Memory B cell (primary cell): ENCODE measurements at regions not wholly inside any gene's neighbourhood (a gene's known extent, or its start where the extent isn't known, plus 50 kb on each side); places are given as distances from the start of the nearest gene placed in this dataset.

Source experiments
- ATAC-seq: fragments of 150-1000 bp; cut with Tn5 transposase; 2 replicates; pipeline ENCODE4 v1.10.0; 2021; ENCODE audit warnings: low read depth, mild to moderate bottlenecking, moderate library complexity
- DNase-seq, 2 donors: peaks; one replicate each; pipeline ENCODE4 v3.0.0; 2022; ENCODE audit warnings: low spot score in 2 of 2
- H3K27ac Mint-ChIP-seq: one replicate; pipeline ENCODE4 v1.8.0; 2022; ENCODE audit warnings: mild to moderate bottlenecking, moderate library complexity, mixed read lengths
- H3K27me3 Mint-ChIP-seq: one replicate; pipeline ENCODE4 v1.8.0; 2022; ENCODE audit warnings: mixed read lengths
- H3K36me3 Mint-ChIP-seq: one replicate; pipeline ENCODE4 v1.8.0; 2022; ENCODE audit warnings: mild to moderate bottlenecking, mixed read lengths
- H3K4me1 Mint-ChIP-seq: one replicate; pipeline ENCODE4 v1.8.0; 2022; ENCODE audit warnings: mixed read lengths
- H3K4me3 Mint-ChIP-seq: one replicate; pipeline ENCODE4 v1.8.0; 2022; ENCODE audit warnings: mild to moderate bottlenecking, moderate library complexity, mixed read lengths
- H3K9me3 Mint-ChIP-seq: one replicate; pipeline ENCODE4 v1.8.0; 2022; ENCODE audit warnings: mixed read lengths

DNA sequence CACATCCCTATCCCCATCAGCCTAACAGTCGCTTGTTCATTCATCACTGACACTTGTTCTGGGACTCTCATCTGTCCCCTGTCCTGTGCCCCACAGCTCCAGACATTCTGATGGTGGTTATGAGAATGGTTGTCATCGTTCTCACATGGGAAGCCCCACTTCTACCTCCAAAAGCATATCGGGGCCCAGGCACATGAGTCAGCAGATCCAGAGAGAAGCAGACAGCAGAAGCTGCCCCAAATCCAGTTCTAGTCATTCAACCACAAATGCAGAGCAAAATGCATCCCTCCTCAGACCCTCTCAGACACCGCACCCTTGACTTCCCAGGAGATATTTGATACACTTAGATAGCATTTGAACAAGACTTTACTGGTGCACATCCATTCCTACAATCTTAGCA lies 106.0 kb downstream of the FOXF2 start:
- H3K27me3 Mint-ChIP-seq = peaks cover 5% of the 10 kb centered on the region
- H3K9me3 Mint-ChIP-seq = peaks cover 1% of the 10 kb centered on the region
- H3K36me3 Mint-ChIP-seq = no peaks in the 10 kb centered on the region
- ATAC-seq = no peak
- H3K27ac Mint-ChIP-seq = no peak overlapping the region
- DNase-seq = no peak
- H3K4me1 Mint-ChIP-seq = no peaks in the 10 kb centered on the region
- no peak overlapping the region for H3K4me3 Mint-ChIP-seq

DNA sequence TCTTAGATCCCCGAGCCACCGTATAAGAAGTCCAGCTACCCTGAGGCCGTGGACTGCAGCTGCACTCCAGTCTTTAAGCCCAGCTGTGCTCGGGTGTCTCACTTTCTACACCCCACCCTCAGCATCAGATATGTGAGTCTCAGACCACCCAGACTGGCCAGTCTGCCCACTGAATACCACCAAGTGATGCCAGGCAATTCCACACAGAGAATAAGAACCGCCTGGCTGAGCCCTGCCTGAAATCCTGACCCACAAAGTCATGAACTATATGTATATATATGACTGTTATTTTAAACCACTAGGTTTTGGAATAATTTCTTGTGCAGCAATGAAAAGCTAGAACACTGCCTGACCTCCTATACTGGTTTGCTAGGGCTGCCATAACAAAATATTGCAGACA lies 106.7 kb downstream of the FOXF2 start:
- no peaks in the 10 kb centered on the region for H3K36me3 Mint-ChIP-seq
- no peaks in the 10 kb centered on the region for H3K4me1 Mint-ChIP-seq
- H3K27ac Mint-ChIP-seq = no peak overlapping the region

DNA sequence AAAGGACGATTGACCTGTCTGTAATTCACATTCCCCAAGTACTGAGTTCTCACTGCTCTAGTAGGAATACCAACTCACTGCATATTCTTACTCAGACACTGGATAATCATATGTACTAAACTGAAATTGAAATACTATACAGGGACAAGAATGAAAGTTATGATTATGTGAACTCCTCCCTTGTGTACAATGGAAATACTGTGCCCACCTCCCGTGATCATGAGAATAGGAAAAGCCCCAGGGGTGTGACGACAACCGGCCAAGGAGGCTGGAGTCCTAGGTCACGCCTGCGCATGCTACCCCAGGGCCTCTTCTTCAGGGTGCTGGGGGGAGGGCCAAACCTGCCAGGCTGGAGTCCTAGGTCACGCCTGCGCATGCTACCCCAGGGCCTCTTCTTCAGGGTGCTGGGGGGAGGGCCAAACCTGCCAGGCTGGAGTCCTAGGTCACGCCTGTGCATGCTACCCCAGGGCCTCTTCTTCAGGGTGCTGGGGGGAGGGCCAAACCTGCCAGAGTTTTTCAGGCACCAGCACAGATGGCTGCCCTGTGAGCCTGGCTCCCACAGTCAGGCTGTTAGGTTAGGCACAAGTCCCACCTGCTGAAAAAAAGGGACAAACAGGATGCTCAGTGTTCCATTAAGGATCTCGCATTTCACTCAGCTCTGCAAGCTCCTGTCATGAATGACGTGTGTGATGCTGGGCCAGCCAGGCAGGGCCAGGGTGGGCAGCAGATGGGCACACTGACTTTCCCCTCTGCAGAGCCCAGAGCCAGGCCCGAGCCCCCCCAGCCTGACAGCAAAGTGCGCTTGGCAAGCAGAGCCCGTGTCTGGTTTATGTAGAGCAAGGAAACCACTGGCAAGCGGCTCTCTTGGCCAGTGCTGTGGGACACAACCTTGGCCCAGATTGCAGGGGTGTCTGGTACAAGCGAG lies 107.7 kb downstream of the FOXF2 start:
- ATAC-seq = no peak
- peaks cover 1% of the 10 kb centered on the region for H3K9me3 Mint-ChIP-seq

More for the DNA sequence above, 106.7 kb downstream of the FOXF2 start:
- Mint-ChIP-seq H3K4me3 (no peak overlapping the region), H3K9me3 (peaks cover 1% of the 10 kb centered on the region), H3K27me3 (peaks cover 9% of the 10 kb centered on the region)
- ATAC-seq (no peak), DNase-seq (no peak)

DNA sequence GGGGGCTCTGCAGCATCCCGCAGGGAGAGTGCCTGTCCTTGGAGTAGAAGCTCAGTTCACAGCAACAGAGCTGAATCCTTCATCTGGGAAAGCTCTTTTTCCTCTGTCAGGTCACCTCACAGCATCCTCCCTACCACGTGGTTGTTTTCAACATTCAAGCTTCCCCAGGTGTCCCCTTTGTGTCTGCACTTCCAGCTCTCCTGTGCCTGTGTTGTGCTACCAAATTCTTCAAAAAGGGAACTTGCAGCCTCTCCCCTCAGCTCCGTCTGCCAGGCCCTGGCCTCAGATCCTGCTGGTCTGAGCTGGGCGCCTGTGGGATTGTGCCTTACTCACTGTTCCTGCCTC lies 108.4 kb downstream of the FOXF2 start:
- Mint-ChIP-seq H3K27me3 (peaks cover 9% of the 10 kb centered on the region), H3K4me1 (no peaks in the 10 kb centered on the region), H3K9me3 (peaks cover 1% of the 10 kb centered on the region), H3K27ac (no peak overlapping the region), H3K4me3 (no peak overlapping the region), H3K36me3 (no peaks in the 10 kb centered on the region)
- DNase-seq = no peak
- ATAC-seq = no peak

More for the DNA sequence above, 107.7 kb downstream of the FOXF2 start:
- H3K36me3 Mint-ChIP-seq = no peaks in the 10 kb centered on the region
- H3K4me3 Mint-ChIP-seq = no peak overlapping the region
- no peak for DNase-seq
- no peak overlapping the region for H3K27ac Mint-ChIP-seq
- peaks cover 9% of the 10 kb centered on the region for H3K27me3 Mint-ChIP-seq
- H3K4me1 Mint-ChIP-seq = no peaks in the 10 kb centered on the region

DNA sequence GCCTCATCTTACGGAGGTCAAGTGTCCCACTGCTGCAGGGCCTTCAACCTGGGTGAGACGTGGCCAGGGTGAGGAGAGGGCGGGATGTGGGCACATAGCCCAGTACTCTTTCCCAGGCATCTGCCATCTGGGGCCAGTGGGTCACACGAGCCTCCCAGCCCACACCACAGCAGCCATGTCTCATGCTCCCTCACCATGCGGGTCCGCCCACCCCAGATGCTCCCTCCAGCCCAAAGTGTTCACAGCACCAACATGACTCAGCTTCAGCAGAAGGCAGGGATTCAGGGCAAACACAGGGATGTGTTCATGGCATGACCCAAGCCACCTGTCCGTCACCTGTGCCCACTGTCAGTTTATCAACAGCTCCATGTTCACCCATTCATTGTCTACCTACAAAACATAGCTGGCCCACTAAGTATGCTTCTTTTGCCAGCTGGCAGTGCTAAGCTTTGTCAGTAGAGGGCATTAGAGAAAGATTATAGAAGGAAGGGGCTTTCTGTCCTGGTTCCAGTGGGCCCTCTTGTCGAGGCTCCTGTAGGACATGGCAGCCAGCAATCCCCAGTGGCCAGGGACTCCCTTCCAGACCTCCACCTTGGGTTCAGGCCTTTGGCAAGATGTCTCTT lies 109.2 kb downstream of the FOXF2 start:
- H3K9me3 Mint-ChIP-seq = peaks cover 1% of the 10 kb centered on the region
- no peak overlapping the region for H3K4me3 Mint-ChIP-seq
- H3K36me3 Mint-ChIP-seq = no peaks in the 10 kb centered on the region
- H3K27ac Mint-ChIP-seq = no peak overlapping the region
- DNase-seq = no peak
- H3K27me3 Mint-ChIP-seq = peaks cover 9% of the 10 kb centered on the region
- ATAC-seq = no peak
- H3K4me1 Mint-ChIP-seq = no peaks in the 10 kb centered on the region

DNA sequence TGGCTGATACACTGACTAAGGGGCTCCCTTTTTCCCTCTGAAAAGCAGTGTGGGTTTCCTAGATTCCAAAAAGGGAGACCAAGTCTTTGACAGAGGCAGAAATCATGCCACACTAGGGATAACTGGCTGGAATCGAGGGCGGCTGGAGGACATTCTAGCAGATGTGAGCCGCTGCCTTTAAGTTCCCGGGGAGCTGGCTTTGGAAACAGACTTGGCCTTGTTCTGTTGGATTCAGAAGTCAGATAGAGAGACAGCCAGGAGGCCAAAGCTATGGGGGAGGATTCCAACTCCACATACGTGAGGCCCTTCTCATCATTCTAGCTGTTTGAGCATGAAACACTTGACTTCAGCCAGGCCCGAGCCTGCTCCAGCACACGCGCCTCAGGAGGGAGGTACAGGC lies 109.9 kb upstream of the FOXC1 start:
- no peak for DNase-seq
- Mint-ChIP-seq H3K27me3 (peaks cover 7% of the 10 kb centered on the region), H3K4me3 (no peak overlapping the region), H3K4me1 (no peaks in the 10 kb centered on the region), H3K9me3 (peaks cover 1% of the 10 kb centered on the region), H3K36me3 (no peaks in the 10 kb centered on the region), H3K27ac (no peak overlapping the region)
- no peak for ATAC-seq

DNA sequence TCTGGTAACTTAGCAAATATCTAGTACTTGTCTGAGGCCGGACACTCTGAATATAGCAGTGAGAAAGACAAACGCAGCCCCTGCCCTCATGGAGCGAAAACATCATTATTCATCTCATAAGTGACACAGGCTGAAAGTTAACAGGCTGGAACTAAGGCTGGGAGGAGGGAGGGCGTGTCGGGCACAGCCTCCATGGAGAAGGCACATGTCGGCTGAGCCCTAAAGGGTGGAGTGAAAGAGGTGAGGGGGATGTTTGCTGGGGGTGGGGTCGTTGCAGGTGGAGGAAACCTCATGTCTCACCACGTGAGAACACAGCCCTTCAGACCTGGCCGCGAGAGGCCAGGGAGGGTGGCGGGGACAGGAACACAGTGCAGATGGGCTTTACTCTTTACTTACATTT lies 108.8 kb upstream of the FOXC1 start:
- H3K9me3 Mint-ChIP-seq = peaks cover 1% of the 10 kb centered on the region
- no peak overlapping the region for H3K4me3 Mint-ChIP-seq
- no peak for ATAC-seq
- H3K36me3 Mint-ChIP-seq = no peaks in the 10 kb centered on the region
- no peaks in the 10 kb centered on the region for H3K4me1 Mint-ChIP-seq
- peaks cover 4% of the 10 kb centered on the region for H3K27me3 Mint-ChIP-seq
- H3K27ac Mint-ChIP-seq = no peak overlapping the region
- no peak for DNase-seq

DNA sequence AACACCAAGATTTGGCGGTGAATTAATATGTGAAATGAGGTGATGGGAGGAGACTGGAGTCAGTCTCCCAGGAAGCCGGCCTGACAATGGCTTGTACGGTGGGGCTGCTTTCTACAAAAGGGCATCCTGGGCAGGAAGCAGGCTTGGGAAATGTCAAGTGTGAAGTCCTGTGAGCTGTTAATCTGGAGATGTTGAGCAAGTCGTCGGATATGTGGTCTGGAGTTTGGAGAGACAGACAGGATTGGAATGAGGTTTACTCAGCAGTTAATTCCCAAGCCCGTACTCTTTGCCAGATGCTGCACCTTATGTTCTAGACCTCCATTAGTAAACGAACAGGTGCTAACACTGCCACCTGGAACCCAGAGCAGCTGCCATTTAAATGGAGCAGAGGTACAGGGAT lies 107.7 kb upstream of the FOXC1 start:
- ATAC-seq (no peak), DNase-seq (no peak)
- H3K4me1 Mint-ChIP-seq = no peaks in the 10 kb centered on the region
- H3K36me3 Mint-ChIP-seq = no peaks in the 10 kb centered on the region
- H3K9me3 Mint-ChIP-seq = no peaks in the 10 kb centered on the region
- peaks cover 10% of the 10 kb centered on the region for H3K27me3 Mint-ChIP-seq
- no peak overlapping the region for H3K4me3 Mint-ChIP-seq
- H3K27ac Mint-ChIP-seq = no peak overlapping the region

DNA sequence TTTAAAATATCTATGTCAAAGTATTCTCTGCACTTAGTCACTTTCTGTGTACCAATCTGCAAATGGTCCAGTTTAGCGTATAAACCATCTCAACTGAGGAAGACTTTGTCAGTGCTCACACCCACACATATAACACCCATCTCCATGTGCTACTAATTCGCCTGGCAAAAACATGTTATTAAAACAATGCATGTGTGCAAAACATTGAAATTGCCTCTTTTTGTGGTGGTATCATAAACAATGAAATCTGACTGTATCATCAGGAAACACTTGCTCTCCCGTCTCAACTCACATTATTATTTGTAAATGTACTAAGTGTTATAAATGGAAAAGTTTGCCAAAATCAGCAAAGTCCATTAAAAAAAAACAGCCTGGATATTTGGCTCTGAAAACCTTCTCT lies 105.9 kb upstream of the FOXC1 start:
- DNase-seq (no peak), ATAC-seq (no peak)
- Mint-ChIP-seq H3K9me3 (no peaks in the 10 kb centered on the region), H3K36me3 (no peaks in the 10 kb centered on the region), H3K4me1 (no peaks in the 10 kb centered on the region), H3K4me3 (no peak overlapping the region), H3K27ac (no peak overlapping the region), H3K27me3 (peaks cover 10% of the 10 kb centered on the region)

DNA sequence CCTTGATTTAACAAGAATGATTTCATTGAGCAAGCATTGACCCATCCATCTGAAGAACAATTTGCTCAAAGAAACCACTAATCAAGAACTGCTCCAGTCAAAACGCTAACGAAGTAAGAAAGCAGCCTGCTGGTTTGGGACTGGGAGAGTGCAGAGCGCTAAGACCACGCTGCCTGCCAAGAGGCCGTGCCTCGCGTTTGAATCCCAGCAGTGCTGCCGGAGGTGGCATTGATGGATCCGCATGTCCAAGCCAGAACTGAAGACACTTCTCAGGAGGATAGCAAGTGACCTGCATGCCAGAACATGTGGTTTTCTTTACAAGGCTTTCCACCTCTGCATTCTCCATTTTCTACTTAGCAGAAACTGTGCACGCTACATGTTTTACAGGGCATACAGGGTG lies 105.2 kb upstream of the FOXC1 start:
- Mint-ChIP-seq H3K27ac (no peak overlapping the region), H3K4me1 (no peaks in the 10 kb centered on the region), H3K9me3 (peaks cover 4% of the 10 kb centered on the region), H3K36me3 (no peaks in the 10 kb centered on the region), H3K4me3 (no peak overlapping the region), H3K27me3 (peaks cover 10% of the 10 kb centered on the region)
- ATAC-seq (no peak), DNase-seq (no peak)

DNA sequence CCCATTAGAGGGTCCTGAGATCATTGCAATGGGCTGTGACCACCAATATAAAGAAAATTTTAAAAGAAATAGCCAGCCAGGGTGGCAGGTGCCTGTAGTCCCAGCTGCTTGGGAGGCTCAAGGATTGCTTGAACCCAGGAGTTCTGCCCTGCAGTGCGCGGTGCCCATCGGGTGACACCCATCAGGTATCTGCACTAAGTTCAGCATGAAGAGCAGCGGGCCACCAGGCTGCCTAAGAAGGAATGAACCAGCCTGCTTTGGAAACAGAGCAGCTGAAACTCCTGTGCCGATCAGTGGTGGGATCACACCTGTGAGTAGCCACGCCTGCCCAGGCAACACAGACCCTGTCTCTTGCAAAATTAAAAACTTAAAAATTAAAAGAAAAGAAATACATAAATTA lies 102.5 kb upstream of the FOXC1 start:
- H3K9me3 Mint-ChIP-seq = peaks cover 4% of the 10 kb centered on the region
- H3K27me3 Mint-ChIP-seq = peaks cover 12% of the 10 kb centered on the region
- H3K36me3 Mint-ChIP-seq = no peaks in the 10 kb centered on the region
- no peak for DNase-seq
- no peak overlapping the region for H3K27ac Mint-ChIP-seq
- H3K4me1 Mint-ChIP-seq = no peaks in the 10 kb centered on the region
- no peak for ATAC-seq
- H3K4me3 Mint-ChIP-seq = no peak overlapping the region

DNA sequence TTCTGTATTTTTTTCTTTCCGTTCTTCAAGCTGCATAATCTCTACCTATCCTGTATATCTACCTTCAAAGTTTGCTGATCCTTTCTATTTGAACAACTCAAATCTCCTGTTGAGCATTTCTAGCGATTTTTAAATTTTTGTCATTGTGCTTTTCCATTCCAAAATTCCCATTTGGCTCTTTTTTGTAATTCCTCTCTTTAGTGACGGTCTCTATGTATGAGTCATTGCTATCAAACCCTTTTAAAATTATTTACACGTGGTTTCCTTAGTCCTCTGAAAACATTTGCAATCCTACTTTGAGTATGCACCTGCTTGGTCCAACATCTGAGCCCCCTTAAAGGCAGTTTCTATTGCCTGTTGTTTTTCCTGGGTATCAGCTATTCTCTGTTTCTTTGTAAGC lies 100.5 kb upstream of the FOXC1 start:
- H3K4me3 Mint-ChIP-seq = no peak overlapping the region
- no peaks in the 10 kb centered on the region for H3K36me3 Mint-ChIP-seq
- no peak for DNase-seq
- no peak for ATAC-seq
- peaks cover 12% of the 10 kb centered on the region for H3K27me3 Mint-ChIP-seq
- peaks cover 7% of the 10 kb centered on the region for H3K9me3 Mint-ChIP-seq
- H3K27ac Mint-ChIP-seq = no peak overlapping the region
- no peaks in the 10 kb centered on the region for H3K4me1 Mint-ChIP-seq

DNA sequence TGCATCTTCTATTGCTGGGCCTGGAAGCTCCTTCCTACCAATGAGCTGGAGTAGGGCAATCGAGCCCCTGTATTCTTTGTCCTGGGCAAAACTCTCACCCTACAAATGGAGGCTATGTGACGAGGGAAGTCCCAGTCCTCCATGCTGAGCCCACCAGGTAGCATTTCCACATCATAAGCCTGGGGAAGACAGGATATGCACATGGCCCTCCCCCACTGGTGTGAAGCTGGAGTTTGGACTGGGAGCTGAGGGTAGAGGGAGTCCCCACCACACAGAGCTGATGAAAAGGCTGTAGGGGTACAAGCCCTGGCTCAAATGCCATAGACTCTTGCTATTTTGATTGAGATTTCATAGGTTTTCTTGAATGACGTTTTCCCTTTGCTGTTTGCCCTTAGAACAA lies 99.5 kb upstream of the FOXC1 start:
- no peaks in the 10 kb centered on the region for H3K36me3 Mint-ChIP-seq
- DNase-seq = no peak
- H3K27ac Mint-ChIP-seq = no peak overlapping the region
- peaks cover 7% of the 10 kb centered on the region for H3K9me3 Mint-ChIP-seq
- H3K4me1 Mint-ChIP-seq = no peaks in the 10 kb centered on the region
- peaks cover 15% of the 10 kb centered on the region for H3K27me3 Mint-ChIP-seq
- ATAC-seq = no peak
- no peak overlapping the region for H3K4me3 Mint-ChIP-seq

DNA sequence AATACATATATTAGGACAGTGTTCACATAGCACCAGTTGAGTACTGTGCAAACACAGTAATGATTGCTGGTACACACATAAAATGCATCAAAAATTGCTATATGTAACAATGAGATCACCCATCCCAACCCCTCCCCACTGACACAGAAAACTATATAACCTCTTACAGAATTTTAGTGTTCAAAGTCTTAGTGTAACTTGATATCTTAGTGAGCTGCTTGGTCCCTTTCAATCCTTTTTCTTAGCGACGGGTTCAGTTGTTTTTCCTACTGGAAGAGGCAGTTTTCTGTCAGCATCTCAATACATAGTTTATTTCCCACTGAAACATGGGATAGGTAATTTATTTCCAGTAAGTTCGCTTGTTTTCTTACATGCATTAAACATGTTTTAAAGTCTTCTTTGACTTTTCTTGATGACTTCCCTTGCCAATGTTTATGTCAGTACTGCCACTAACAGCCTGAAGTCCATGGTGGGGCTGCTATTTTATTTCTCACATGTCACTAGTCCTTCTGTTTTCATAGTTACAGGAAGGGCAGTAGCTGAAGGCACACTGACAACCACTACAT lies 96.4 kb upstream of the FOXC1 start:
- peaks cover 7% of the 10 kb centered on the region for H3K9me3 Mint-ChIP-seq

More for the DNA sequence above, 96.4 kb upstream of the FOXC1 start:
- Mint-ChIP-seq H3K4me1 (no peaks in the 10 kb centered on the region), H3K27me3 (peaks cover 8% of the 10 kb centered on the region), H3K27ac (no peak overlapping the region), H3K36me3 (no peaks in the 10 kb centered on the region), H3K4me3 (no peak overlapping the region)
- ATAC-seq = no peak
- no peak for DNase-seq
